SJSA1 (cell line): ENCODE measurements at regions not wholly inside any gene's neighbourhood (a gene's known extent, or its start where the extent isn't known, plus 50 kb on each side); places are given as distances from the start of the nearest gene placed in this dataset.

ENCODE experiments used
- DNase-seq, 2 experiments: peaks; one replicate each; pipeline ENCODE4 v3.0.0-alpha.2; 2015 to 2020; ENCODE audit warnings: low spot score in 2 of 2, low read depth in 1 of 2
- H3K27ac ChIP-seq: fragments of 250-450 bp; sonication (Bioruptor Pico); 2 replicates; pipeline ENCODE4 v1.5.1; 2020; ENCODE audit warnings: mild to moderate bottlenecking, moderate library complexity
- H3K27me3 ChIP-seq: fragments of 250-450 bp; sonication (Bioruptor Pico); replicated peaks from 2 replicates; pipeline ENCODE4 v1.5.1; 2020; ENCODE audit warnings: mild to moderate bottlenecking, moderate library complexity
- H3K36me3 ChIP-seq: fragments of 250-450 bp; sonication (Bioruptor Pico); 2 replicates; pipeline ENCODE4 v1.5.1; 2020; ENCODE audit warnings: mild to moderate bottlenecking
- H3K4me1 ChIP-seq: fragments of 250-450 bp; sonication (Bioruptor Pico); replicated peaks from 2 replicates; pipeline ENCODE4 v1.6.1; 2021; ENCODE audit warnings: mild to moderate bottlenecking
- H3K4me3 ChIP-seq: fragments of 250-450 bp; sonication (Bioruptor Pico); 2 replicates; pipeline ENCODE4 v1.5.1; 2020; ENCODE audit warnings: mild to moderate bottlenecking
- H3K9me3 ChIP-seq: fragments of 250-450 bp; sonication (Bioruptor Pico); replicated peaks from 2 replicates; pipeline ENCODE4 v1.5.1; 2020; ENCODE audit warnings: mild to moderate bottlenecking

DNA sequence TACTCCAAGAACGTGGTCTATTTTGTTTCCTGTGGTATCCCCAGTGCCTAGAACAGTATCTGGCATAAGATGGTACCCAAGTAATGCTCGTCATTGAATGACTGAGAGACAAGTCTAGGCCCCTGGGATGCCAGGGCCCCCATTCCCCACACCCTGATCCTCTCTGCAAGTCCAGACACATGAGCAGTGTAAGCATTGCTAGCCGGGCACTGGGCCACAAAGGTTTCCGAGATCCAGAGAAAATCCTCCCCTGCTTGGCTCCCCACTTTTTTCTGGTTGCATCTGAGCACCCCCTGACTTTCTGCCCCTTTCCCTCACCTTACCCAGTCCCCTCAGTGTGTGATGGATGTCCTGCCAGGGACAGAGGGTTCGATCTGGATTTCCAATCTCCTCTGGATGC is 160.1 kb upstream of the NECTIN1 start:
- no peaks in the 10 kb centered on the region for H3K4me1 ChIP-seq

DNA sequence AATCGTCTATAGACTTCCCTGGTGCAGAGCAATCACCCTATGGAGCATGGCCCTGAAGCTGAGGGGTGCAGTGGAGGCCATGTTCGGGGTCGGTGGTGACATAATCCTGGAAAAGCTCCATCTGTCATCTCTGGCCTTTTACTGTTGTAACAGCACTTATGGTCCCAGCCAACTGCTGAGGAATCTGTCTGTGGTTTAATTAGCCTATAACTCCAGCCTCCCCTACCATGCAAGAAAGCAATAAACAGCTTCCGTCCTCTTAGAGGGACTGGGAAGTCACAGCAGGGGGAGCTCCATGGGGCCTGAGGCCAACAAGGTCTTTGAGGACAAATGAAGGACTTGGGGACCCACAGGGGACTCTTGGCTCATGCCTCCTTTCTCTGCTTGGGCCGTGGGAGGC is 159.1 kb upstream of the NECTIN1 start:
- no peaks in the 10 kb centered on the region for H3K36me3 ChIP-seq
- H3K4me3 ChIP-seq = no peak overlapping the region
- no peaks in the 10 kb centered on the region for H3K27me3 ChIP-seq
- H3K27ac ChIP-seq = no peak overlapping the region
- no peak for DNase-seq
- no peaks in the 10 kb centered on the region for H3K9me3 ChIP-seq
- no peaks in the 10 kb centered on the region for H3K4me1 ChIP-seq

More for the DNA sequence above, 160.1 kb upstream of the NECTIN1 start:
- H3K36me3 ChIP-seq = no peaks in the 10 kb centered on the region
- H3K27me3 ChIP-seq = no peaks in the 10 kb centered on the region
- H3K27ac ChIP-seq = no peak overlapping the region
- no peak for DNase-seq
- H3K9me3 ChIP-seq = no peaks in the 10 kb centered on the region
- H3K4me3 ChIP-seq = no peak overlapping the region

DNA sequence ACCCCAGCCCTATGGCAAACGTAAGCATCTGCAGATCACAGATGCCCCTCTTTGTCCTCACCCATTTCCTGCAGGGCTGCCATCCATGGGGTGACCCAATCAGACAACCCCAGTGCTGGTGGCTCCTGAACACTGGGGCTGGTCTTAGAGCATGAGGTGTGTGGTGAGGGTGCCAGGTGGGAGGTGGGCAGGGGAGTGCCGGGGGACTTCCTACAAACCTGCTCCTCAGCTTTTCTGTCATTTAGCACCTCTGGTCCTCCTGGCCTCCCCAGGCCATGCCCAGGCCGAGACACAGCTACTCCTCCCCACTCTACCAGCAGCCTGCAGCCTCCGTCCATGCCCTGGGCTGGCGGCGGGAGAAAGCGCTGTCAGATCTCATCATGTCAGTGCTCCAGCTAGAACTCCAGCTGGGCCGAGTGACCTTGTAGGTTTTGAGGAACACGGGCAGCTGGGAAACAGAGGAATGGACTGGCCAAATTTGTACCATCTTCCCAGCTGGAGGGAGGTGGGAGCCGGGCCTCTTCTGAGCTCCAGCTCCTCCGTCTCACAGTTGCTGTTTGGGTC is 157.7 kb upstream of the NECTIN1 start:
- no peaks in the 10 kb centered on the region for H3K27me3 ChIP-seq
- DNase-seq = no peak
- no peaks in the 10 kb centered on the region for H3K4me1 ChIP-seq
- no peak overlapping the region for H3K4me3 ChIP-seq
- no peak overlapping the region for H3K27ac ChIP-seq
- no peaks in the 10 kb centered on the region for H3K36me3 ChIP-seq
- no peaks in the 10 kb centered on the region for H3K9me3 ChIP-seq

DNA sequence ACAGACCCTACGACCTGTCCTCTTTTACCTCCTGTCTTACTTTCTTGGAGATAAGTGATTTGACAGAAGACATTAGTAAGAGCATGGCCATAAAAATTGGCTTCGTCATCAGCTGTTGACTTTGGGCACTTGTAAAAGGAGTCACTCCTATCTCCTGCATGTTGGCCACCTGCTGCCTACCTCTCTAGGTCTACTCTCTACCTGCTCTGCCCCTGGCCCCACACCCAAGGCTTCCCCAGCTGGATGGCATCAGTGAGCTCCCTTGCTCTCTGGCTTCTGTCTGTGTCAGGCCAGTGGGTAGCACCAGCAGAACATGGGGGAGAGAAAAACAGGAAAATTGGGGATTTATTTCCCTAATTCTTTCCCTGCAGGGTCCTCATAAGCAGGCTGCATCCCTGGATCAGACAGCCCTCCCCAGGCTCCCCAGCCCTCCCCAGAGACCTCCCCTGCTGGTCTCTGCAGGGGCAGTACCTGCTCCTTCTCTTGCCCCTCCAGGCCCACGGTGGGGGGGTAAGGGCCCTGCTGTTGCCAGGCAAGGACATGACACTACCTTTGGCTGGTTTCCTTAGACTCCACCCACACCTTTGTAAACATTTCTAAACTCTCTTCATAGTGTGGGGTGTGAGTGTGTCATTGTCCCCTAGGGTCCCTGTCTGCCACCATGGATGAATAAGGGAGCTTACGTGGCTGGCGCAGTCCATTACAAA is 157.0 kb upstream of the NECTIN1 start:
- no peaks in the 10 kb centered on the region for H3K9me3 ChIP-seq
- H3K27me3 ChIP-seq = no peaks in the 10 kb centered on the region
- no peaks in the 10 kb centered on the region for H3K4me1 ChIP-seq
- no peak for DNase-seq
- no peak overlapping the region for H3K4me3 ChIP-seq
- no peak overlapping the region for H3K27ac ChIP-seq
- H3K36me3 ChIP-seq = no peaks in the 10 kb centered on the region

DNA sequence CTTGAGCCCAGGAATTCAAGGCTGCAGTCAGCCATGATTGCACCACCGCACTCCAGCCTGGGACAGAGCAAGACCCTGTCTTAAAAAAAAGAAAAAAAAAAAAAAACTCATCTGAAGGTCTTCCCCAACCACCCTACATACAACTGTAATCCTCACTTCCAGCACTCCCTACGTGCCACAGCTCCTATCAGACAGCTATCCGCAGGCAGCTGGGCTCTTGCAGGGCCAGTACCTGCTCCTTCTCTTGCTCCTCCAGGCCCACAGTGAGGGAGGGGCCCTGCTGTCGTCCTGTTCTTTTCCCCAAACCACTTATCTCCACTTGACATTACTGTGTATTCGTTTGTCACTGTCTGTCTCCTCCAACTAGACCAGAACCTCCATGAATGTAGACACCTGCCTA is 156.1 kb upstream of the NECTIN1 start:
- Histone ChIP-seq H3K27ac (no peak overlapping the region), H3K9me3 (no peaks in the 10 kb centered on the region), H3K27me3 (no peaks in the 10 kb centered on the region), H3K36me3 (no peaks in the 10 kb centered on the region), H3K4me3 (no peak overlapping the region), H3K4me1 (no peaks in the 10 kb centered on the region)
- DNase-seq = no peak

DNA sequence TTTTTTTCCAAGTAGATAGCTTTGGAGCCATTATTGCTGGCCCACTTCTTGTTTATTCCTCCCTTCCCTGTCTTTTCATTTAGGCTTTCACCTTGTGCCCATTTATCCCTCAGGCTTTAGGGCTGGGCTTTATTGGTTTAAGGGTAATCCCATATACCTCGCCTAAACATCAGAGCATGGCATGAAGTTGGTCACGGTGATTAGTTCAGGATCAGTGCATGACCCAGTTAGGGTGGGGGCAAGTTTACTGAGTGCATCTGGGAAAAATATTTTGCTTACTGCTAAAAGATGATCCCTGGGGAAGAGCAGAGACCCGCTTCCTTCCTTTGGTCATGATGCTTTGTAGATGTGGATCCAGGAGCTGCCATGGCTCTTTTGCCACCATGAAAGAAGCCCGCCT is 153.3 kb upstream of the NECTIN1 start:
- Histone ChIP-seq H3K27ac (no peak overlapping the region), H3K4me1 (no peaks in the 10 kb centered on the region), H3K27me3 (no peaks in the 10 kb centered on the region), H3K9me3 (no peaks in the 10 kb centered on the region), H3K36me3 (no peaks in the 10 kb centered on the region), H3K4me3 (no peak overlapping the region)
- no peak for DNase-seq

DNA sequence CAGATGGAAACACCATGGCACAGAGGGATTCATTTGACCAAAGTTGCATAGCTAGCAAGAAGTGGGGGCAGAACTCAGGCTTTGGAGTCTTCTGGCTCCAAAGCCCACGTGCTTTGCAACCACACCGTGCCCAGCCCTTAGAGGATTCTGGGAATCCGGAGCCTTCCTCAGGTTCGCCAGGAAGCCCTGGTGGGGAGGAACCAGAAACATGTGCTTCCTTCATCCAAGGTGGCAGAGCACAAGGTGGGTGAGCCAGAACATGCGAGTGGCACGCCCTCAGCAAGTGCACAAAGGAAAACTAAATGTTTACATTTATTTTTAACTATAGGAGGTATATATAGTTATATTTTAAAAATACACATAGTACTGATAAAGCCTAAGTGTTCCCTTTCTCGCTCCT is 151.9 kb upstream of the NECTIN1 start:
- Histone ChIP-seq H3K27me3 (no peaks in the 10 kb centered on the region), H3K9me3 (no peaks in the 10 kb centered on the region), H3K36me3 (no peaks in the 10 kb centered on the region), H3K4me3 (no peak overlapping the region), H3K4me1 (no peaks in the 10 kb centered on the region), H3K27ac (no peak overlapping the region)
- DNase-seq = no peak

DNA sequence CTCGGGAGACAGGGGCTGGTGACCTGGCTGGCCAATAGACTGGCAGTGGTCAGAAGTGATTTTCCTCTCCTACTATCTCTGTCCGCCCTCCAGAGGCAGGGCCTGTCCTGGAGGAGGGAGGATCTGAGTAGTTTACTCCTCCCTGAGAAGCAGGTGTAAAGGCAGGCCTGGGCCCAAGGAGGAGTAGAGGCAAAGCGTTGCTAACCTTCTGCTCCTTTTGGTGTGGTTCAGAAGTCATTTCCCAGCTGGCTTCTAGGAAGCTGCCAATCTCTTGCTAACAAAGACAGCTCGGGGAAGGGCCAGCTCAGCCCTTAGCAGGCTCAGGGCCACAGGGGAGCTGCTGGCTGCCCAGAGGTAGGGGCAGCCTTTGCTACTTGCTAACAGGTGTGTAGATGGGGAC is 151.1 kb upstream of the NECTIN1 start:
- H3K27ac ChIP-seq = no peak overlapping the region
- H3K4me3 ChIP-seq = no peak overlapping the region
- H3K4me1 ChIP-seq = no peaks in the 10 kb centered on the region
- no peaks in the 10 kb centered on the region for H3K36me3 ChIP-seq
- no peaks in the 10 kb centered on the region for H3K27me3 ChIP-seq
- H3K9me3 ChIP-seq = no peaks in the 10 kb centered on the region
- DNase-seq = no peak

DNA sequence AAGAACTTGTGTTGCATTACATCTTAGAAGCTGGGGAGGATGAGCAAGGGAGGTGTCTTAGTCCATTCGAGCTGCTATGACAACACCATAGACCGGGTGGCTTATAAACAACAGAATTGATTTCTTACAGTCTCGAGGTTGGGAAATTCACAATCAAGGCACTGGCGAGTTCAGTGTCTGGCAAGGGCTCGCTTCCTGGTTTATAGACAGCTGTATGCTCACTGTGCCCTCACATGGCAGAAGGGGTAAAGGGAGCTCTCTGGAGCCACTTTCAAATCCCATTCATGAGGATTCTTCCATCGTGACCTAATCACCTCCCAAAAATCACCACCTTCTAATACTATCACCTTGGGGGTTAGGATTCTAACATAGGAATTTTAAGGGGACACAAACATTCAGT is 150.0 kb upstream of the NECTIN1 start:
- Histone ChIP-seq H3K9me3 (no peaks in the 10 kb centered on the region), H3K4me3 (no peak overlapping the region), H3K27ac (no peak overlapping the region), H3K36me3 (no peaks in the 10 kb centered on the region), H3K4me1 (no peaks in the 10 kb centered on the region), H3K27me3 (no peaks in the 10 kb centered on the region)
- no peak for DNase-seq

DNA sequence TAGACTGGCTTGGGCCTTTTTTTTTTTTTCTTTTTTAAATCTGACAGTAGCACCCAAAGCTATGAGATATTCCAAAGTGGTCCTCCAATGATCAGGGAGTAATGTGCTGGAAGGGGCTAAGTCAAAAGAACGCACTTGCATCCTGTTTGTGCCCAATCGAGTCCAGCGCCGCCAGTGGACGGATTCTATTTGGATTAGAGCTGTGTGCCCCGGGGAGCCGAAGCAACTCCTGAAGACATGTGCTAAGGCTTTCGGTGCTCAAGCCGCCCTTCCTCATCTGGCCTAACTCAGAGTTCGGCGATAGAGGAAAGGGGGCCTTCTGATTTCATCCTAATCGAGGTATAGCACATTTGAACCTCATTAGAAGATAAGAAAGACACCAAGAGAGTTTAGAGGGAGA is 147.8 kb upstream of the NECTIN1 start:
- Histone ChIP-seq H3K27ac (no peak overlapping the region), H3K4me1 (no peaks in the 10 kb centered on the region), H3K36me3 (no peaks in the 10 kb centered on the region), H3K4me3 (no peak overlapping the region), H3K27me3 (no peaks in the 10 kb centered on the region), H3K9me3 (no peaks in the 10 kb centered on the region)
- no peak for DNase-seq

DNA sequence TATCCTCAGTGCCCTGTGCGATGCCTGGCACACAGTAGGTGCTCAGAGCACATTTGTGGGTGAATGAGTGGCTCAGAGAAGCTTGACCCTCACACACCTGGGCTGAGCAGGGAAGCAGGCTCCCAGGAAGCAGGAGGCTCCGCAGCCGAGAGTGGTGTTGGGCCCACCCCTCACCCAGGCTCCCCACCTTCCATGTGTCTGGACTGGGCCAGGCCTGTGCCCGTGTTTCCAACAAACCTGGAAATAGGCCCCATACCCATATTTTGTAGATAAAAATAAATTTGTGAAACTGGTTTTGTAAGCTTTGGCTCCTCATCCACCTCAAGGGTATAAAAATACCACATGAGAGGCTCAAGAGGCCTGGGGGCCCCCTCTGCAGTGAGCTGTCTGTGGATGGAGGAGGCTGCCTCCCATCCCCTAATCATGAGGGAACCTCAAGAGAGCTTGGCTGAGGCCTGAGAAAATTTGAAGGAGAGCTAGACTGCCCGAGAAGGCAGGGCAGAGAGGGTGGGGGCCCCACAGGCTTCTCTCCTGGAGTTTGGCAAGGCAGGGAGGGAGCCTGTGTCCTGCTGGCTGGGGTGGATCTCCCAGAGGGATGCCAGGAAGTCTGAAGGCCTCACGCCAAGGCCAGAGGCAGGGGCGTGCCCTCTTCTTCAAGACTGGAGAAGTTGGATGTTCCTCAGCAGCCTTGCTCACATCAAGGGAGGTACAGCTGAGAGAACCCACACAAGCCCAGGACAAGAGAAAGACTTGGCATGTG is 147.0 kb upstream of the NECTIN1 start:
- no peaks in the 10 kb centered on the region for H3K4me1 ChIP-seq
- H3K4me3 ChIP-seq = no peak overlapping the region
- H3K36me3 ChIP-seq = no peaks in the 10 kb centered on the region
- no peak for DNase-seq
- H3K9me3 ChIP-seq = no peaks in the 10 kb centered on the region
- no peaks in the 10 kb centered on the region for H3K27me3 ChIP-seq
- no peak overlapping the region for H3K27ac ChIP-seq

DNA sequence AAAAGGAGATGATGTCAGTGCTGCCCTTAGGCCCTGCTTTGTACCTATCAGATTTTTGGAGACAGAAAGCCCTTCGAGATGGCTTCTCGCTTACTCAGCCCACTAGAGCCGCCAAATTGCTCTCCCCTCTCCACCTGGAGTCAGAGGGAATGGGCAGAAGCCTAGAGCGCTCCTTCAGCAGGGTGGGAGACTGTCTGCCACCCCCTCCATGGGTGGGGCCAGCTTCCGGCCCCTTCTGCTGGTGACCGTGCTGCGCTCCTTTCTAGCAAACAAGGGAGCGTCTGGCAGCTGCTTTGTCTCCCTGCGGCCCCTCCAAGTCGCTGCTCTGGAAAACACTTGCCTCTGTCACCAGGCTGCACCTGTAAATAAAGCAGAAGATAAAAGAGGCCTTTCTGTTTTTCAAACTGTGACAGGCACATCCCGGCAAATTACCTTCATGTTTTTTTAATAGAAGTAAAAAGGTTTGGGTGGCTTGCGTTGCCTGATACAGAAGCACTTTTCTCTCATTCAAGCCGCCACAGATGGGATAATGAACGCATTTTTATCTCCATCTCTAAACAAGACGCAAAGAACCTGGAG is 145.7 kb upstream of the NECTIN1 start:
- no peaks in the 10 kb centered on the region for H3K36me3 ChIP-seq
- H3K4me3 ChIP-seq = no peak overlapping the region
- H3K27ac ChIP-seq = no peak overlapping the region
- no peaks in the 10 kb centered on the region for H3K9me3 ChIP-seq
- no peaks in the 10 kb centered on the region for H3K4me1 ChIP-seq
- H3K27me3 ChIP-seq = no peaks in the 10 kb centered on the region
- no peak for DNase-seq

DNA sequence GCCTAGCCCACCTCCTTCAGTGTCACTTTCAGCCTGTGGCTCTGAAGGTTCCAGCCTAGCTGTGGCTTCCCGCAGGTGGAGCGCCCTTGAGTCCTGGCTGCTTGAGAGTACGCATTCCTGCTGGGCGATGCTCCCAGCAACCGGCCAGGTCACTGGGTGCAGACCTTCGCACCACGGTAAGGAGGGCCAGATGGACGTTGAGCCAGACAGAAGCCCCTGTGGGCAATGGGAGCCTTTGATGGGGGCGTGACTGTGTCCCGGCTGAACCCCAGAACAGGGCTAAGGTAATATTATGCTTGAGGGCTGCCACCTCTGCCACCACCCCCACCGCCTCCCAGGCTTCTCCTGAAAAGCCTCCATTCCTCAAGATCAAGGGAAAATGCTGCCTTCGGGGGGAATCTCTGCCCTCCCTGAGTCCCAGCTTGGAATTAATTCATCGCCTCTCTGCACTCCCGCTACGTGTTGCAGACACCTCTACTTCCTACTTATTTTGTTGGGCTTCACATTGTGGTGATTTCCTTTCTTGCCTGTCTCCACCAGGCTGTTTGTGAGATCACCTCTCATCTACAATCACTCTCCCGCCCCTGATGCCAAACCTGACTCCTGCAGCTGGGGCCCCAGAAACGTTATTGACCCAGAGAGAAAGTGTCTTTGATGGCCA is 144.9 kb upstream of the NECTIN1 start:
- Histone ChIP-seq H3K27ac (no peak overlapping the region), H3K4me1 (no peaks in the 10 kb centered on the region), H3K4me3 (no peak overlapping the region), H3K9me3 (no peaks in the 10 kb centered on the region), H3K27me3 (no peaks in the 10 kb centered on the region), H3K36me3 (no peaks in the 10 kb centered on the region)
- DNase-seq = no peak
